ENCODE measurements at regions not wholly inside any gene's neighbourhood (a gene's known extent, or its start where the extent isn't known, plus 50 kb on each side); places are given as distances from the start of the nearest gene placed in this dataset.

DNA sequence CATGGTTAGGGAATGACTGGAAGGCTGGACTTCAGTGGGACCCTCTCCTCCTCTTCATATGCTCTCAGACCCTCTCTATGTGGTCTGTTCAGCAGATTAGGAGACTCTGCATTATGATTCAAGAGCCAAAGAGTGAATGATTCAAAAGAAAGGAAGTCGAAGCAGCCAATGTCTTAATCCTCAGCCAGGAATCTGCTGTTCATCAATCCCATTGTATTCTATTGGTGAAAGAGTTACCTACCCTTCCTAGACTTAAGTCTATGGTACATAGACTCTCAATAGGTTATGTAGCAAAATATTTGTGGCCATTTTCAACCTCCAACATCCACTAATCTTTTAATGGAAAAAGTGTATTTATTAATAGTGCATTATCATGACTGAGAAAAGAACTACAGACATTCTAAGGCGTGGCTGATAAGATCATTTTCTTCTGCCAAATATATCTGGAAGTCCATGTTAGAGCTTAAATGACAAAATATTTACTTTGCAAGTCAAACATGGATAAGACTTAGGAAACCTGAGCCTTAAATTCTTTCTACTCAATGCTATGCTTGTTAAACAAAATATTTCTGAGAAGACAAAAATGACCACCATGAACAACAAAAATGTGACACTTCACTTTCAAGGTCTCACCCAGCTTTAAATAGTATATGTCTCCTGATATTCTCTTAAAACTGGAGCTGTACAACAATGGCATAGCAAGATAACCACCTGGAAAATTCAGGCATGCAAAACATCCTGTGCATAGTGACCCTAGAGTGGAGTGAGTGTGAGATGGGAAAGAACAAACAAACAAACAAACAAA, 1100.6 kb downstream of the GALC start:
- Histone ChIP-seq H3K9me3 (ENCODE audit: control insufficient read depth, insufficient read depth, low read length) (no peaks in the 10 kb centered on the region), H3K36me3 (ENCODE audit: control insufficient read depth, insufficient read depth, low read length) (no peaks in the 10 kb centered on the region), H3K27me3 (ENCODE audit: control insufficient read depth, insufficient read depth, low read length) (no peaks in the 10 kb centered on the region), H3K4me1 (ENCODE audit: control insufficient read depth, insufficient read depth, low read length) (no peaks in the 10 kb centered on the region), H3K27ac (ENCODE audit: low read length) (no peak overlapping the region), H3K4me3 (ENCODE audit: low read length) (no peak overlapping the region)
- TF ChIP-seq, protein P1, sequence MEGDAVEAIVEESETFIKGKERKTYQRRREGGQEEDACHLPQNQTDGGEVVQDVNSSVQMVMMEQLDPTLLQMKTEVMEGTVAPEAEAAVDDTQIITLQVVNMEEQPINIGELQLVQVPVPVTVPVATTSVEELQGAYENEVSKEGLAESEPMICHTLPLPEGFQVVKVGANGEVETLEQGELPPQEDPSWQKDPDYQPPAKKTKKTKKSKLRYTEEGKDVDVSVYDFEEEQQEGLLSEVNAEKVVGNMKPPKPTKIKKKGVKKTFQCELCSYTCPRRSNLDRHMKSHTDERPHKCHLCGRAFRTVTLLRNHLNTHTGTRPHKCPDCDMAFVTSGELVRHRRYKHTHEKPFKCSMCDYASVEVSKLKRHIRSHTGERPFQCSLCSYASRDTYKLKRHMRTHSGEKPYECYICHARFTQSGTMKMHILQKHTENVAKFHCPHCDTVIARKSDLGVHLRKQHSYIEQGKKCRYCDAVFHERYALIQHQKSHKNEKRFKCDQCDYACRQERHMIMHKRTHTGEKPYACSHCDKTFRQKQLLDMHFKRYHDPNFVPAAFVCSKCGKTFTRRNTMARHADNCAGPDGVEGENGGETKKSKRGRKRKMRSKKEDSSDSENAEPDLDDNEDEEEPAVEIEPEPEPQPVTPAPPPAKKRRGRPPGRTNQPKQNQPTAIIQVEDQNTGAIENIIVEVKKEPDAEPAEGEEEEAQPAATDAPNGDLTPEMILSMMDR (IDR thresholded peaks at IDR 0.05), result no peak
- no peaks in the 10 kb centered on the region for H3K27me3 Mint-ChIP-seq (ENCODE audit: low read depth in 2 of 2)
- 88% methylated on average over 1 of the region's 2 CpGs for WGBS (ENCODE audit: insufficient coverage)
- no peak overlapping the region for H3K4me3 Mint-ChIP-seq
- H3K36me3 Mint-ChIP-seq, result no peaks in the 10 kb centered on the region
- no peaks in the 10 kb centered on the region for H3K4me1 Mint-ChIP-seq
- ATAC-seq, result no peak
- DNase-seq, result no peak
- H3K9me3 Mint-ChIP-seq, result peaks cover 9 to 14% of the 10 kb centered on the region in 2 donors
- intact Hi-C loops (cut with micrococcal nuclease), result no loop called here
- no peak overlapping the region for H3K27ac Mint-ChIP-seq

DNA sequence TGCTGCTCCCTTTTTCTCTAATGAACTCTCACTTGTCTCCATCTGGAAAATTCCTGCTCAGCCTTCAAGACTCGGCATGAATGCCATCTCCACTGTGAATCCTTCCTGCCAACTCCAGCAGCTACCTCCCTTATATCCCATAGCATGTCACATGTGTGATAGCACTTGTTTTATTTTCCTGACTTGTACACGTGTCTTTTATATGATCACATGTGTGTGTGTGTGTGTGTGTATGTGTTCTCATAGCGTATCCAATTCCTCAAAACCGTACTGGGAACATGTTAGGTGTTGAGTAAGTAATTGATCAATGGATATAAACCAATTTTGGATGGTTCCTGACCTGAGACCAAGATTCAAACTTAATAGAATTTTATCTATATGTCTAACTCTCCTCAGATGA, 1107.7 kb downstream of the GALC start:
- intact Hi-C loops (cut with micrococcal nuclease), result no loop called here
- Histone ChIP-seq H3K27ac (ENCODE audit: low read length) (no peak overlapping the region), H3K27me3 (ENCODE audit: control insufficient read depth, insufficient read depth, low read length) (no peaks in the 10 kb centered on the region), H3K9me3 (ENCODE audit: control insufficient read depth, insufficient read depth, low read length) (no peaks in the 10 kb centered on the region), H3K36me3 (ENCODE audit: control insufficient read depth, insufficient read depth, low read length) (no peaks in the 10 kb centered on the region), H3K4me1 (ENCODE audit: control insufficient read depth, insufficient read depth, low read length) (no peaks in the 10 kb centered on the region), H3K4me3 (ENCODE audit: low read length) (no peak overlapping the region)
- Mint-ChIP-seq H3K36me3 (no peaks in the 10 kb centered on the region), H3K27me3 (ENCODE audit: low read depth in 2 of 2) (no peaks in the 10 kb centered on the region), H3K4me3 (no peak overlapping the region), H3K27ac (no peak overlapping the region), H3K4me1 (no peaks in the 10 kb centered on the region), H3K9me3 (peaks cover 8 to 18% of the 10 kb centered on the region in 2 donors)
- TF ChIP-seq, protein P1 (IDR thresholded peaks at IDR 0.05), result no peak
- DNase-seq (no peak), ATAC-seq (no peak)
- 95% methylated on average over 4 of the region's 4 CpGs for WGBS (ENCODE audit: insufficient coverage)

DNA sequence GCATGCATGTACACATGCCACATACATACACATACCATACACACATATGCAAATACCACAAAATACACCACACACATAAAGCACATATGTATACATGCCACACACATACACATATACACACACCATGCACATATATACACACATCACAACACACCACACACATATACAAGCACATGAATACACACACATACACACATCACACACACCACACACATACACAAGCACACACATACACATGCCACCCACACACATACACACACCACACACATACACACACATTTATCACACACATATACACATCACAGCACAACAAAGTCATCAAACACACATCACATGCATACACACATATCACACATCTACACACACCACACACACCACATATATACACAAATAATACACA, 1108.5 kb downstream of the GALC start:
- H3K36me3 ChIP-seq (ENCODE audit: control insufficient read depth, insufficient read depth, low read length), result no peaks in the 10 kb centered on the region
- no peak overlapping the region for H3K4me3 Mint-ChIP-seq
- H3K9me3 ChIP-seq (ENCODE audit: control insufficient read depth, insufficient read depth, low read length), result no peaks in the 10 kb centered on the region
- intact Hi-C loops (cut with micrococcal nuclease), result no loop called here
- no peaks in the 10 kb centered on the region for H3K27me3 Mint-ChIP-seq (ENCODE audit: low read depth in 2 of 2)
- H3K27me3 ChIP-seq (ENCODE audit: control insufficient read depth, insufficient read depth, low read length), result no peaks in the 10 kb centered on the region
- H3K27ac Mint-ChIP-seq, result no peak overlapping the region
- DNase-seq, result no peak
- no peaks in the 10 kb centered on the region for H3K4me1 Mint-ChIP-seq
- no peaks in the 10 kb centered on the region for H3K36me3 Mint-ChIP-seq
- no peaks in the 10 kb centered on the region for H3K4me1 ChIP-seq (ENCODE audit: control insufficient read depth, insufficient read depth, low read length)
- H3K4me3 ChIP-seq (ENCODE audit: low read length), result no peak overlapping the region
- peak in 1 of 3 donors; percentile 37 for ATAC-seq
- peaks cover 2 to 11% of the 10 kb centered on the region in 2 donors for H3K9me3 Mint-ChIP-seq
- TF ChIP-seq, protein P1 (IDR thresholded peaks at IDR 0.05), result no peak
- no peak overlapping the region for H3K27ac ChIP-seq (ENCODE audit: low read length)

DNA sequence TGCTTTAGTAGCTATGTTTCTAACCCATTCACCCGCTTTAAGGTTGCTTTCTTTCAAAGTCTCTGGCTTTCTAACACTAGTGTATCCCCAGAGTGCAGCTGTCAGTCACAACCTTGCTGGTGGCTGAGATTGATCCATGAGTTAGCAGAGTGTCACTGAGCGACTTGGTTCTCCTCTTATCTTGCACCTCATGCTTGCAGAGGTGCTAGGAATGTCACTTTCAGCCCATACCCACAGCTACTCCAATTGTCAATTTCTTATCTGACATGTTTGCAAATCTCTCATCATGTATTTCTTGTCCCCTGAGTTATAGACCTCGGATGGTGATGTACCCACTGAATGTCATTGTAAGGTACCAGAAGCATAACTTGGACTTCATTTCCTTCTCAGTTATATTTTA, 1110.2 kb downstream of the GALC start:
- no peaks in the 10 kb centered on the region for H3K4me1 Mint-ChIP-seq
- no peaks in the 10 kb centered on the region for H3K27me3 Mint-ChIP-seq (ENCODE audit: low read depth in 2 of 2)
- H3K9me3 ChIP-seq (ENCODE audit: control insufficient read depth, insufficient read depth, low read length), result no peaks in the 10 kb centered on the region
- WGBS (ENCODE audit: insufficient coverage), result 58% methylated on average over 3 of the region's 3 CpGs
- H3K36me3 Mint-ChIP-seq, result no peaks in the 10 kb centered on the region
- H3K27ac ChIP-seq (ENCODE audit: low read length), result no peak overlapping the region
- intact Hi-C loops (cut with micrococcal nuclease), result no loop called here
- no peak overlapping the region for H3K27ac Mint-ChIP-seq
- TF ChIP-seq, protein P1 (IDR thresholded peaks at IDR 0.05), result no peak
- H3K4me3 Mint-ChIP-seq, result no peak overlapping the region
- H3K4me1 ChIP-seq (ENCODE audit: control insufficient read depth, insufficient read depth, low read length), result no peaks in the 10 kb centered on the region
- ATAC-seq (no peak), DNase-seq (no peak)
- peaks cover 2 to 11% of the 10 kb centered on the region in 2 donors for H3K9me3 Mint-ChIP-seq
- no peaks in the 10 kb centered on the region for H3K36me3 ChIP-seq (ENCODE audit: control insufficient read depth, insufficient read depth, low read length)
- H3K4me3 ChIP-seq (ENCODE audit: low read length), result no peak overlapping the region
- H3K27me3 ChIP-seq (ENCODE audit: control insufficient read depth, insufficient read depth, low read length), result no peaks in the 10 kb centered on the region
